Caco-2 (cell line): ENCODE measurements at regions not wholly inside any gene's neighbourhood (a gene's known extent, or its start where the extent isn't known, plus 50 kb on each side); places are given as distances from the start of the nearest gene placed in this dataset.

Experiments used
- BruUV-seq: library from RNA; stranded (reverse); fragments of 400-500 nt; replicated peaks from 2 replicates; lab custom pipeline; 2021; lab: Mats Ljungman, UMichigan
- CTCF ChIA-PET: fragments of 300-600 bp; sonication (Branson Sonifier 250); formaldehyde crosslinking; loops from one replicate; lab custom pipeline; 2022; ENCODE audit warnings: antibody characterized with exemption; lab: Charles Lee
- POLR2A ChIA-PET: fragments of 300-600 bp; sonication (Branson Sonifier 250); formaldehyde crosslinking; loops from one replicate; lab custom pipeline; 2022; ENCODE audit warnings: antibody characterized with exemption; lab: Charles Lee
- DNase-seq, 2 experiments: peaks; one replicate each; pipeline versions ENCODE4 v3.0.0 to v3.0.0-alpha.2; 2020 to 2022
- H3K27me3 ChIP-seq: replicated peaks from 2 replicates; pipeline ENCODE4 v1.6.0; 2011; ENCODE audit warnings: low read length; ENCODE audit not compliant: control insufficient read depth, insufficient read depth
- H3K36me3 ChIP-seq: 2 replicates; pipeline ENCODE4 v1.5.1; 2011; ENCODE audit warnings: low read length; ENCODE audit not compliant: control insufficient read depth, insufficient read depth
- H3K4me1 ChIP-seq: fragments of 250-450 bp; sonication (Bioruptor Pico); 2 replicates; pipeline ENCODE4 v1.5.1; 2020; ENCODE audit warnings: mild to moderate bottlenecking
- H3K4me3 ChIP-seq: 2 replicates; pipeline ENCODE4 v1.5.1; 2011; ENCODE audit warnings: low read depth, mild to moderate bottlenecking, control low read depth, low read length
- H3K9me3 ChIP-seq: fragments of 250-450 bp; sonication (Bioruptor Pico); 2 replicates; pipeline ENCODE4 v1.5.1; 2020; ENCODE audit warnings: mild to moderate bottlenecking, moderate library complexity
- H3K27ac Mint-ChIP-seq: one replicate; pipeline ENCODE4 v1.8.0; 2022; ENCODE audit warnings: mixed read lengths; ENCODE audit not compliant: unreplicated experiment
- H3K27me3 Mint-ChIP-seq: one replicate; pipeline ENCODE4 v1.8.0; 2022; ENCODE audit warnings: mixed read lengths; ENCODE audit not compliant: insufficient read depth, unreplicated experiment
- H3K36me3 Mint-ChIP-seq: one replicate; pipeline ENCODE4 v1.8.0; 2022; ENCODE audit warnings: mild to moderate bottlenecking, mixed read lengths; ENCODE audit not compliant: insufficient read depth, unreplicated experiment
- H3K4me1 Mint-ChIP-seq: one replicate; pipeline ENCODE4 v1.8.0; 2022; ENCODE audit warnings: low read depth, mixed read lengths; ENCODE audit not compliant: unreplicated experiment
- H3K4me3 Mint-ChIP-seq: one replicate; pipeline ENCODE4 v1.8.0; 2022; ENCODE audit warnings: mild to moderate bottlenecking, moderate library complexity, mixed read lengths; ENCODE audit not compliant: unreplicated experiment
- H3K9me3 Mint-ChIP-seq: one replicate; pipeline ENCODE4 v1.8.0; 2022; ENCODE audit warnings: mixed read lengths; ENCODE audit not compliant: unreplicated experiment
- intact Hi-C: fragments of 100-400 bp; cut with micrococcal nuclease; formaldehyde crosslinking; loops from one replicate; pipeline ENCODE4 v1.10.0; 2022; ENCODE audit not compliant: unreplicated experiment
- TF ChIP-seq, protein P1 (sequence below), 2 experiments: fragments of 200-600 bp in 1 of 2; IDR thresholded peaks; 1 replicate in 1 of 2; 2 replicates in 1 of 2; pipeline versions ENCODE4 v1.5.1 to v1.8.0; 2011 to 2022; ENCODE audit warnings: antibody characterized with exemption in 1 of 2, control low read depth in 1 of 2, inconsistent platforms in 1 of 2, low read depth in 1 of 2, low read length in 1 of 2, mild to moderate bottlenecking in 1 of 2, moderate library complexity in 1 of 2; ENCODE audit not compliant: insufficient read depth in 1 of 2, severe bottlenecking in 1 of 2, unreplicated experiment in 1 of 2

DNA sequence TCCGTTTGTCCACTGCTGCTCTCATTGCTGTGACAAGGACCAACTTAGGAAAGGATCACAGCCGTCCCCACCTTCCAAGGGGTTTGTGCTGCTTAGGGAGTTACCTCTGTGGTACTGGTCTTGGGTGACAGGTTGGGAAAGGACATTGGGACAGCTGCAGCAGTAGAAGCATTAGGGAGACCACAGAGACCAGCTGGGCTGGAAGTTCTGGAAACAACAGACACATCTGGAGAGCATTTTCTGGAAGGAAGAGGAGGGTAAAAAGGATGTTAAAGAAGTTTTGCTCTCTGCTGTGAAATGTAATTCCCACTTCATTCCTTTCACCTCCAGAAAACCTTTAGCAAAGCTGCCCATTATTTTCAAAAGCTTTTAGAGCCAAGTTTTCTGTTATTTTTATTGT lies 304.2 kb downstream of the LRFN2 start:
- Mint-ChIP-seq H3K9me3 (no peaks in the 10 kb centered on the region), H3K27me3 (peaks cover 35% of the 10 kb centered on the region), H3K4me1 (no peaks in the 10 kb centered on the region), H3K27ac (no peak overlapping the region), H3K4me3 (no peak overlapping the region), H3K36me3 (no peaks in the 10 kb centered on the region)
- no peak overlapping the region for H3K4me3 ChIP-seq
- TF ChIP-seq, protein P1, sequence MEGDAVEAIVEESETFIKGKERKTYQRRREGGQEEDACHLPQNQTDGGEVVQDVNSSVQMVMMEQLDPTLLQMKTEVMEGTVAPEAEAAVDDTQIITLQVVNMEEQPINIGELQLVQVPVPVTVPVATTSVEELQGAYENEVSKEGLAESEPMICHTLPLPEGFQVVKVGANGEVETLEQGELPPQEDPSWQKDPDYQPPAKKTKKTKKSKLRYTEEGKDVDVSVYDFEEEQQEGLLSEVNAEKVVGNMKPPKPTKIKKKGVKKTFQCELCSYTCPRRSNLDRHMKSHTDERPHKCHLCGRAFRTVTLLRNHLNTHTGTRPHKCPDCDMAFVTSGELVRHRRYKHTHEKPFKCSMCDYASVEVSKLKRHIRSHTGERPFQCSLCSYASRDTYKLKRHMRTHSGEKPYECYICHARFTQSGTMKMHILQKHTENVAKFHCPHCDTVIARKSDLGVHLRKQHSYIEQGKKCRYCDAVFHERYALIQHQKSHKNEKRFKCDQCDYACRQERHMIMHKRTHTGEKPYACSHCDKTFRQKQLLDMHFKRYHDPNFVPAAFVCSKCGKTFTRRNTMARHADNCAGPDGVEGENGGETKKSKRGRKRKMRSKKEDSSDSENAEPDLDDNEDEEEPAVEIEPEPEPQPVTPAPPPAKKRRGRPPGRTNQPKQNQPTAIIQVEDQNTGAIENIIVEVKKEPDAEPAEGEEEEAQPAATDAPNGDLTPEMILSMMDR (IDR thresholded peaks at IDR 0.05; ENCODE audit: insufficient read depth in 1 of 2, low read depth in 1 of 2, low read length in 1 of 2, severe bottlenecking in 1 of 2, unreplicated experiment in 1 of 2) = no peak
- no peaks in the 10 kb centered on the region for H3K4me1 ChIP-seq
- DNase-seq = no peak
- intact Hi-C loops = no loop called here
- BruUV-seq = no TSS peak
- H3K27me3 ChIP-seq = no peaks in the 10 kb centered on the region; the same call in none of the 2 replicates
- no peaks in the 10 kb centered on the region for H3K36me3 ChIP-seq
- ChIA-PET CTCF (no interaction called here), POLR2A (no interaction called here)
- no peaks in the 10 kb centered on the region for H3K9me3 ChIP-seq

DNA sequence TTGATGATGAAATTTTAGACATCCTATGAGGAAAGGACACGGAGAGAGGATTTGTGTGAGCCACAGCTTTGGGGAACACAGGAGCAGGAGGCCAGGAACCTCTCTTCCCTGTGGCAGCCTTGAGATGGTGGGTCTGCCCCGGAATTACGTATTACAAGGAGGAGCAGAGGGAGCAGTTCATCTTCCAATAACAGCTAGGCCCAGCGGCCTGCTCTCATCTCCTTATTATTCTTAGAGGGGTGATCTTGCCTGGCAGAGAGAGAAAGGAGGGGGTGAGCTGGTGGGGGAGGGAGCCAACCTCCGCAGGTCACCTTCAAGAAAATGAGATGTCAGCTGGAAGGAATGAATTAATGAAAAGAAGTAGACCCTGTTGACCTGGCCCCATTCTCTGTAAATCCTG lies 305.8 kb downstream of the LRFN2 start:
- no TSS peak for BruUV-seq
- Histone ChIP-seq H3K4me1 (no peaks in the 10 kb centered on the region), H3K27me3 (no peaks in the 10 kb centered on the region; the same call in none of the 2 replicates), H3K4me3 (no peak overlapping the region), H3K36me3 (no peaks in the 10 kb centered on the region), H3K9me3 (no peaks in the 10 kb centered on the region)
- CTCF ChIA-PET = no interaction called here
- Mint-ChIP-seq H3K9me3 (no peaks in the 10 kb centered on the region), H3K4me1 (no peaks in the 10 kb centered on the region), H3K27me3 (peaks cover 27% of the 10 kb centered on the region), H3K27ac (no peak overlapping the region), H3K4me3 (no peak overlapping the region), H3K36me3 (no peaks in the 10 kb centered on the region)
- POLR2A ChIA-PET = no interaction called here
- intact Hi-C loops = no loop called here
- no peak for DNase-seq
- TF ChIP-seq, protein P1 (IDR thresholded peaks at IDR 0.05; ENCODE audit: insufficient read depth in 1 of 2, low read depth in 1 of 2, low read length in 1 of 2, severe bottlenecking in 1 of 2, unreplicated experiment in 1 of 2) = no peak

DNA sequence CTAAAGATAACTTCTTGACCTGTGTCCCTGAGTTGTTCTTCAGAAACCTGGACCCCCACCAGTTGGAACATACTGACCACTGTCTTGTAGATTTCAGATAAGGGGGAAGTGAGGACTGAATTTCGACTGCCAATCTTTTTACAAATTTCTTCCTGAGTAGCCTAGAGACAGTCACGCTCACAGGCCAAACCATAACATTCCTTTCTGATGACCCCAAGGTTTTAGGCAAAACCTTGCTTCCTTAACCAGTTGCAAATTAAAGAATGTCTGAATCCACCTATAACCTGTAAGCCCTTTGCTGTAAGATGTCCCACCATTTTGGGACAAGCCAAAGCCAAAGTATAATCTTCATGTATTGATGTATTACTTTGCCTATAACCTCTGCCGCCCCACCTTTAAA lies 306.9 kb downstream of the LRFN2 start:
- Mint-ChIP-seq H3K27ac (no peak overlapping the region), H3K4me3 (no peak overlapping the region), H3K36me3 (no peaks in the 10 kb centered on the region), H3K4me1 (no peaks in the 10 kb centered on the region), H3K27me3 (peaks cover 22% of the 10 kb centered on the region), H3K9me3 (no peaks in the 10 kb centered on the region)
- Histone ChIP-seq H3K27me3 (no peaks in the 10 kb centered on the region; the same call in none of the 2 replicates), H3K9me3 (no peaks in the 10 kb centered on the region), H3K36me3 (no peaks in the 10 kb centered on the region), H3K4me3 (no peak overlapping the region), H3K4me1 (no peaks in the 10 kb centered on the region)
- intact Hi-C loops = no loop called here
- CTCF ChIA-PET = no interaction called here
- TF ChIP-seq, protein P1 (IDR thresholded peaks at IDR 0.05; ENCODE audit: insufficient read depth in 1 of 2, low read depth in 1 of 2, low read length in 1 of 2, severe bottlenecking in 1 of 2, unreplicated experiment in 1 of 2) = no peak
- BruUV-seq = no TSS peak
- POLR2A ChIA-PET = no interaction called here
- DNase-seq = no peak
